HG02938 (cell line): ENCODE measurements at regions not wholly inside any gene's neighbourhood (a gene's known extent, or its start where the extent isn't known, plus 50 kb on each side); places are given as distances from the start of the nearest gene placed in this dataset.
"Not testable (repeated sequence)": the region's sequence is repeated elsewhere in the genome, so short reads cannot be mapped to it uniquely, and the experiment has no call there.

ENCODE experiments used
- ATAC-seq: cut with Tn5 transposase; IDR thresholded peaks from one replicate; pipeline ENCODE4 v1.9.1; 2021; ENCODE audit warnings: mild to moderate bottlenecking, moderate library complexity; ENCODE audit not compliant: unreplicated experiment

DNA sequence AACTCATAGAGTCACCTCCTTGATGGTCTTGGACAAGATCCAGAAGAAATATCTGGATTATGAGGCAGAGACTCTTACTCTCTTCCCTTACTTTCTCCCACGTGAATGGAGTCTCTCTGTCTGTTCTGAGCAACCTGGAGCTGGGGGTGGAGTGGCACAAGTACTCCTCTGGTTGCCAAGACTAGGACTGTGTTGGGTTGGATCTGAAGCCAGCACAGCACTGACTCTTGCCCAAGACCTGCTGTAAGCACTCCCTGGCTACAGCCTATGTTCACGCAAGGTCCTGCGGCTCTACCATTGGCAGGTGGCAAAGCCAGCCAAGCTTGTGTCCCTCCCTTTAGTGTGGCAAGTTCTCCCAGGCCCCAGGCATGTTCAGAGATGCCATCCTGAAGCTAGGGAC is 488.2 kb upstream of the NRG3 start:
- ATAC-seq, result no peak

GRCh38 chr10:81403451-81403850 is 471.5 kb upstream of the NRG3 start:
- ATAC-seq, result no peak

- ATAC-seq, result no peak
Observed at GRCh38 chr10:81405399-81405798, 469.6 kb upstream of the NRG3 start.

DNA sequence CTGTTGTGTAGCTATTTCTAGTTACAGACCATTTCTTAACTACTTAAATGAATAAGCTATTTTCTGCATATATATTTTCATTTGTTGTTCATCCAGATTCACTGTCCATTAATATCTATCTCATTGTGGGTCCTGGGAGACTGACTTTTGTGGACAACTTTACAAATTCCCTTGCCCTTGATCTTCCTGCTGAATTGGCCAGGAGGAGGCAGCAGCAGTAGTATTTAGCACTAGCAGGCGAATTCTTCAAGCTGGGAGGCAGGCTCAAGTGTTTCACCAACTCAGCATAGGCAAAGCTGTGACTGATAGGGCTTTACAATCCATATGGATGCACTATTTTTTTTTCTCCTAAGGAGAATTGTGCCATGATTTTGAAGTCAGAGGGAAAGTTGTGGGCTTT is 461.0 kb upstream of the NRG3 start:
- ATAC-seq, result no peak

- no peak for ATAC-seq
Observed at GRCh38 chr10:81426722-81427121, 448.3 kb upstream of the NRG3 start.

GRCh38 chr10:81428456-81429134 is 446.4 kb upstream of the NRG3 start:
- ATAC-seq, result no peak

DNA sequence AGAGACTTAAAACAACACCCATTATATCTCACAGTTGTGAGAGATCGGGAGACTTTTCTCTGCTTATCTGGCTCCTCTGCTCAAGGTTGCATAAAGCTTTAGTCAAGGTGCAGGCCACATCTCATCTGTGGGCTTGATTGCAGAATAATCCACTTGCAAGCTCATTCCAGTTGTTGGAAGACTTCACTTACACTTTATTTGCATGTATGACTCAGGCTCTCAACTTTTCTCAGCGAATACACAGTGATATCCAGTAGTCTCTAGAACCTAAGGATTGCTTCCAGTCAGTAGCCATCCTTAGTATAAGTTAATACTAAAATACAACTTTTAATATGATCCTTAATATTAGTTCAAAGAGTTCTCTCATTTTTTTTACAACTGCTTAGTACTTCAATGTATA is 435.5 kb upstream of the NRG3 start:
- no peak for ATAC-seq

- not testable (repeated sequence) for ATAC-seq
Observed at GRCh38 chr10:81441624-81442023, 433.4 kb upstream of the NRG3 start.

GRCh38 chr10:81444242-81444929 is 430.6 kb upstream of the NRG3 start:
- no peak for ATAC-seq

DNA sequence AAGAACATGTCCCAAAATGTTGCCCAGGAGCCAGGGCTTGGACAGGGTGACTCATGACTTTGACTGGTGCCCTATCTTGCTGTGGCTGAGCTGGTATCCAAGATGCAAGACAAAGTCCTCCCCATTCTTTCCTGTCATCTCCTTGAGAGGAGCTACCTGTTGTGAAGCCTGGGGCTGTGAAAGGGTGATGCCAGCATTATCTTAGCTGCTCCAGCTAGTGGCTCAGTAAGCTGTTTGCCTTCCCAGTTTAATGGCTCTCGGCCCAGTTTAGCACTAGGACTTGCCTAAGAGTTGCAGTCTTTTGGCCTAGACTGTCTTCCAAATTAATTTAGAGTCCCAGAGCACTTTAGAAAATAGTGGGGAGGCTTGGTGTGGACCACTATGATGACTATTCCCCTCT is 424.3 kb upstream of the NRG3 start:
- no peak for ATAC-seq

- no peak for ATAC-seq
Observed at GRCh38 chr10:81472927-81473470, 402.0 kb upstream of the NRG3 start.

GRCh38 chr10:81473755-81474154 is 401.2 kb upstream of the NRG3 start:
- no peak for ATAC-seq

DNA sequence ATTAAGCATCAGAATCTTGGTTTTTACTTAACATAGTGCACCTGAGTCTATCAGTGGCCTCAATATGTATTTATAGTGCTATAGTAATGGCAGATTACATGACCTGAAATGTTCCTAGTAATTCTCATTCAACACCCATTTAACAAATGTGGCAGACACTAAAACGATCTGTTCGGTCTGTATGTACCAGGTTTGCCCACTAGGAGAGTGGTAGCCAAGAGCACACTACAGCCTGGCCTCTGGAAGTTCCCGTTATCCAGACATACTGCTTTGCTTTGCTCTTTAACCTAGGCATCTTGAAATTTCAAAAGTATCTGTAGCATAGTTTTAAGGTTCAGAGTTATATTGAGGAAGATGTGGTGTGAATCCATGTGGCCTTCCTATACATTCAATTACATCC is 395.7 kb upstream of the NRG3 start:
- ATAC-seq, result no peak

GRCh38 chr10:81496626-81497025 is 378.4 kb upstream of the NRG3 start:
- ATAC-seq, result no peak

DNA sequence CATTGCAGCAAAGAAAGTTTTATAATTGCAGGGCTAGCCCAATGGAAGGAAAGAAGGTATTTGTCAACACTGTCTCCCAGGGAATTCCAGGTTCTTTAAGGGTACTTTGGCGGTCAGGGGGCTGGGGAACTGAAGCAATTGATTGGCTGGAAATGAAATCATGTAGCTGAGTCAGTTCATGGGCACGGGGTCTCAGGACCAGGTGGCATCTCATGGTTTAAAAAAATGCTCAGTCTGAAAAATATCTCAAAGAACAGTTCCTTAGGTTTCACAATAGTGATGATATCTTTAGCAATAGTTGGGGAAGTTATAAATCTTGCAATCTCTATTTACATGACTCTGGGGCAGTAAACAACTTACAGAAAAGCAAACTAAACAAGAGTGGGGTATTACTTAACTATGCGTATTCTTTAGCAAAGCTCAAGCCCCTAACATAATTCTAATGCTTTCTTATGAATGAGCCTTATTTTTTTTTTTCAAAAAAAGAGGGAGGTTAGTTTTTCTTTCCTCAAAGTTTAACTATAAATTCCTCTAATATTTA is 376.9 kb upstream of the NRG3 start:
- no peak for ATAC-seq

DNA sequence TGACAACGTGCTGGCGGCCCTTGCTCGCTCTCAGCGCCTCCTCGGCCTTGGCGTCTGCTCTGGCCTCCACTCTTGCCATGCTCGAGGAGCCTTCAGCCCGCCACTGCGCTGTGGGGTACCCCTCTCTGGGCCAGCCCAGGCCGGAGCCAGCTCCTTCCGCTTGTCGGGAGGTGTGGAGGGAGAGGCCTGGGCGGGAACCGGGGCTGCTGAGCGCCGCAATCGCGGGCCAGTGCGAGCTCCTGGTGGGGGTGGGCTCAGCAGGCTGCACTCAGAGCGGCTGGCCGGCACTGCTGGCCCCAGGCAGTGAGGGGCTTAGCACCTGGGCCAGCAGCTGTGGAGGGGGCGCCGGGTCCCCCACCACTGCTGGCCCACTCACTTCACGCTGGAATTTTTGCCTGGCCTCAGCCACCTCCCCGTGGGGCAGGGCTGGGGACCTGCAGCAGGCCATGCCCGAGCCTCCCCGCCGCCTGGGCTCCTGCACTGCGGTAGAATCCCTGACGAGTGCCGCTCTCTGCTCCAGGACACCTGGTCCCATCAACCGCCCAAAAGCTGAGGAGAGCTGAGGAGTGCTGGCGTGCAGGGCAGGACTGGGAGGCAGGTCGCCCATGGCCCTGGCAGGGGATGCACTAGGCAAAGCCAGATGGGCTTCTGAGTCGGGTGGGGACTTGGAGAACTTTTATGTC is 372.2 kb upstream of the NRG3 start:
- ATAC-seq, result no peak

DNA sequence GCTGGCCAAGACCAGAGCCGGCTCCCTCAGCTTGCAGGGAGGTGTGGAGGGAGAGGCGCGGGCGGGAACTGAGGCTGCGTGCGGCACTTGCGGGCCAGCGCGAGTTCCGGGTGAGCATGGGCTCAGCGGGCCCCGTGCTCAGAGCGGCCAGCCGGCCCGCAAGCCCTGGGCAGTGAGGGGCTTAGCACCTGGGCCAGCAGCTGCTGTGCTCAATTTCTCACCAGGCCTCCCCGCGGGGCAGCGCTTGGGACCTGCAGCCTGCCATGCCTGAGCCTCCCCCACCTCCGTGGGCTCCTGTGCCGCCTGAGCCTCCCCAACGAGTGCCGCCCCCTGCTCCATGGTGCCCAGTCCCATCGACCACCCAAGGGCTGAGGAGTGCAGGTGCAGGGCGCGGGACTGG is 369.2 kb upstream of the NRG3 start:
- not testable (repeated sequence) for ATAC-seq

DNA sequence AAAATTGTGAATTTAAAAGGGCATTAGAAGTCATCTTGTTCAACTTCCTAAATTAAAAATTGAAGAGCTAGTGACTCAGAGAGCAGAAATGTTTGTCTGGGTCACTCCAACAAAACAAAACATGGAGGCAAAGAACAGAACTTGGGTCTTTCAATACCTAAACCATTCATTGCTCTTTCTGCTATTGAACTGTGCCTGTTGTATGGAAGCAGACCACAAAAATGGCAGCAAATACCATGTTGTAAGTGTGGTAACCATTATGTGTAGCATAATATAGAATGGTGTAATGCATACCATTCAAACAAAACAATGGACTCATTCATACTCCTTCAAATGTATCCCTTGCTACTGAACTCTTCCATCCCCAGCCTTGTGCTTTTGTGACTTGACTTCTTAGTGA is 360.2 kb upstream of the NRG3 start:
- ATAC-seq, result no peak

DNA sequence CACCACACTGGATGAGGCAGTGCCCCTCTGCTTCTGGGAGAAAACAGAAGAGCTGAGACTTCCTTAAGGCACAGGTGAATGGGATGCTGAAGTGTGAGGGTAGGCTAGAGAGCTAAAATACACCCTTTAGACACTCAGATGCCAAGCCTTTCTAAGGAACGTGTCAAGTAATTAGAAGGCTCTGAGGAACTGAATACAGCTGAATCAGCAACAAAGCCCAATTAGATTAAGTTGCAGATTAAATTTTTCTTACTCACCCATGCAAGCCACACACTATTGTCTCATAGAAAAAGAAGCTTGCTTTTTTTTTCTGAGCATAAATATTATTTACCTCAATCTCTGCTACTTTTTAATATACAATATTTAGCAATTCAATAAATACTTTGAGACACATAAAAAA is 354.3 kb upstream of the NRG3 start:
- ATAC-seq, result no peak

DNA sequence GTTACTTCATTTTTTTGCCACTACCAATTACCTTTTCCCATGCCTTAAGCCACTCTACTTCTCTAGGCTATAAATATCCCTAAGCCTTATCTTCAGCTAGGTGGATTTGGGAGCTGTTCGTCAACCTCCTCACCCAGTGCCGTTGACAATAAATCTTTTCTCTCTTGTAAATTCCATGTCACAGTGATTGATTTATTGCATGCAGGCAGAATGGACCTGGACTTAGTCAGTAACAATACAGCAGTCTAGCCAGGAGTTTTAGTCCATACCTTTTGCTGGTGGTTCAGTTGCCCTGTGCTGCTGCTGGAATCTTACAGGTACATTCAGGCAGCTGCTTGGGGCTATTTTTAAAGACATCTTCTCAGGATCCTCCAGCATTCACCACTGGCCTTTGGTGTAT is 350.5 kb upstream of the NRG3 start:
- ATAC-seq, result no peak

DNA sequence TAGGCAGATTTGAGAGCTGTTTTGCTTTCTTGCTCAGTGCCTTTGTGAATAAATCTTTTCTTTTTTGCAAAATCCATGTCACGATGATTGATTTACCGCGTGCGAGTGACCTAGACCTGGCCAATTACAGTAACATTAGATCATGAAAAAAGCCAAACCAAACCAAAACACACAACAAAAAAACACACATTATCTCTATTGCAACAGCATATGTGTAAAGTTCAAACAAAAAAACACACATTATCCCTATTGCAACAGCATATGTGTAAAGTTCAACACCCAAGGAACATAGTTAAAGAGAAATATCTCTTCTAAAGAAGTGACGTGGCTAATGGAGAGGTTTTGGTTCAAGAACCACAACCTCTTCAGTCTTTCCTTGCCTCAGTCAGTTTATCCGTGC is 342.6 kb upstream of the NRG3 start:
- ATAC-seq, result no peak

GRCh38 chr10:81534991-81535390 is 340.0 kb upstream of the NRG3 start:
- no peak for ATAC-seq
